IPS DF 6.9 (cell line): ENCODE measurements at regions not wholly inside any gene's neighbourhood (a gene's known extent, or its start where the extent isn't known, plus 50 kb on each side); places are given as distances from the start of the nearest gene placed in this dataset.

Experiments used
- DNase-seq: peaks from one replicate; pipeline ENCODE4 v3.0.0-alpha.2; 2013; ENCODE audit warnings: low read depth, low spot score
- H3K27ac ChIP-seq: one replicate; pipeline ENCODE4 v1.5.1; 2013; ENCODE audit warnings: low read length, control low read depth
- H3K27me3 ChIP-seq: 2 replicates; pipeline ENCODE4 v1.6.1; 2013; ENCODE audit warnings: mild to moderate bottlenecking, low read length; ENCODE audit not compliant: control insufficient read depth, insufficient read depth
- H3K36me3 ChIP-seq: 2 replicates; pipeline ENCODE4 v1.6.1; 2013; ENCODE audit warnings: low read length; ENCODE audit not compliant: control insufficient read depth, insufficient read depth
- H3K4me1 ChIP-seq: 2 replicates; pipeline ENCODE4 v1.6.1; 2013; ENCODE audit warnings: low read length; ENCODE audit not compliant: control insufficient read depth, insufficient read depth
- H3K4me3 ChIP-seq: 2 replicates; pipeline ENCODE4 v1.5.1; 2013; ENCODE audit warnings: mild to moderate bottlenecking, low read length
- H3K9me3 ChIP-seq: 2 replicates; pipeline ENCODE4 v1.6.1; 2013; ENCODE audit warnings: low read length, inconsistent platforms; ENCODE audit not compliant: control insufficient read depth, insufficient read depth
- WGBS: extraction: QIAGEN DNeasy Blood & Tissue Kit; methylation state at CpG from one replicate; pipeline ENCODE4 v1.1.7; 2013; ENCODE audit warnings: mixed read lengths, missing lambda C conversion rate; ENCODE audit not compliant: insufficient read length, insufficient coverage; 5-methylcytosine and 5-hydroxymethylcytosine counted together

- H3K4me1 ChIP-seq: no peaks in the 10 kb centered on the region
- H3K4me3 ChIP-seq: no peak overlapping the region
- DNase-seq: no peak
- no peaks in the 10 kb centered on the region for H3K36me3 ChIP-seq
- no peaks in the 10 kb centered on the region for H3K9me3 ChIP-seq
- no peaks in the 10 kb centered on the region for H3K27me3 ChIP-seq
- H3K27ac ChIP-seq: no peak overlapping the region
Measured at GRCh38 chr11:44493383-44493782, 72.1 kb upstream of the CD82 start.

GRCh38 chr11:44493930-44494329 lies 71.5 kb upstream of the CD82 start:
- no peaks in the 10 kb centered on the region for H3K4me1 ChIP-seq
- DNase-seq: no peak
- no peaks in the 10 kb centered on the region for H3K9me3 ChIP-seq
- no peak overlapping the region for H3K4me3 ChIP-seq
- no CpG with 5 or more reads among the region's 1 CpG for WGBS
- no peaks in the 10 kb centered on the region for H3K36me3 ChIP-seq
- H3K27ac ChIP-seq: no peak overlapping the region
- no peaks in the 10 kb centered on the region for H3K27me3 ChIP-seq

GRCh38 chr11:44494785-44495184 lies 70.7 kb upstream of the CD82 start:
- Histone ChIP-seq H3K4me1 (no peaks in the 10 kb centered on the region), H3K9me3 (no peaks in the 10 kb centered on the region), H3K36me3 (no peaks in the 10 kb centered on the region), H3K27me3 (no peaks in the 10 kb centered on the region), H3K27ac (no peak overlapping the region), H3K4me3 (no peak overlapping the region)
- no CpG with 5 or more reads among the region's 2 CpGs for WGBS
- no peak for DNase-seq

GRCh38 chr11:44496391-44496790 lies 69.1 kb upstream of the CD82 start:
- no peak for DNase-seq
- no peak overlapping the region for H3K27ac ChIP-seq
- H3K4me3 ChIP-seq: no peak overlapping the region
- no peaks in the 10 kb centered on the region for H3K9me3 ChIP-seq
- no peaks in the 10 kb centered on the region for H3K4me1 ChIP-seq
- 100% methylated on average over 1 of the region's 3 CpGs for WGBS
- no peaks in the 10 kb centered on the region for H3K36me3 ChIP-seq
- no peaks in the 10 kb centered on the region for H3K27me3 ChIP-seq

GRCh38 chr11:44498089-44498871 lies 67.2 kb upstream of the CD82 start:
- no CpG with 5 or more reads among the region's 4 CpGs for WGBS

GRCh38 chr11:44502506-44502905 lies 63.0 kb upstream of the CD82 start:
- no CpG with 5 or more reads among the region's 6 CpGs for WGBS
- Histone ChIP-seq H3K4me3 (no peak overlapping the region), H3K27me3 (no peaks in the 10 kb centered on the region), H3K9me3 (no peaks in the 10 kb centered on the region), H3K27ac (no peak overlapping the region), H3K4me1 (no peaks in the 10 kb centered on the region), H3K36me3 (no peaks in the 10 kb centered on the region)
- no peak for DNase-seq

More at GRCh38 chr11:44498089-44498871, 67.2 kb upstream of the CD82 start:
- Histone ChIP-seq H3K36me3 (no peaks in the 10 kb centered on the region), H3K27me3 (no peaks in the 10 kb centered on the region), H3K4me3 (no peak overlapping the region), H3K27ac (no peak overlapping the region), H3K4me1 (no peaks in the 10 kb centered on the region), H3K9me3 (no peaks in the 10 kb centered on the region)
- no peak for DNase-seq

GRCh38 chr11:44505581-44506054 lies 59.8 kb upstream of the CD82 start:
- DNase-seq: no peak
- WGBS: no CpG with 5 or more reads among the region's 5 CpGs
- H3K4me1 ChIP-seq: no peaks in the 10 kb centered on the region
- H3K27ac ChIP-seq: no peak overlapping the region
- H3K36me3 ChIP-seq: no peaks in the 10 kb centered on the region
- H3K27me3 ChIP-seq: no peaks in the 10 kb centered on the region
- no peaks in the 10 kb centered on the region for H3K9me3 ChIP-seq
- H3K4me3 ChIP-seq: no peak overlapping the region

- no peaks in the 10 kb centered on the region for H3K4me1 ChIP-seq
- H3K4me3 ChIP-seq: no peak overlapping the region
- WGBS: no CpG with 5 or more reads among the region's 7 CpGs
- no peak for DNase-seq
- no peaks in the 10 kb centered on the region for H3K9me3 ChIP-seq
- no peaks in the 10 kb centered on the region for H3K36me3 ChIP-seq
- no peak overlapping the region for H3K27ac ChIP-seq
- no peaks in the 10 kb centered on the region for H3K27me3 ChIP-seq
Measured at GRCh38 chr11:44506375-44507016, 59.0 kb upstream of the CD82 start.

GRCh38 chr11:44507491-44507890 lies 58.0 kb upstream of the CD82 start:
- H3K9me3 ChIP-seq: no peaks in the 10 kb centered on the region
- H3K27me3 ChIP-seq: no peaks in the 10 kb centered on the region
- no peaks in the 10 kb centered on the region for H3K36me3 ChIP-seq
- no peak overlapping the region for H3K4me3 ChIP-seq
- DNase-seq: no peak
- no peaks in the 10 kb centered on the region for H3K4me1 ChIP-seq
- no CpG with 5 or more reads among the region's 3 CpGs for WGBS
- H3K27ac ChIP-seq: no peak overlapping the region

GRCh38 chr11:44507896-44508445 lies 57.5 kb upstream of the CD82 start:
- Histone ChIP-seq H3K36me3 (no peaks in the 10 kb centered on the region), H3K27me3 (no peaks in the 10 kb centered on the region), H3K4me3 (no peak overlapping the region), H3K4me1 (no peaks in the 10 kb centered on the region), H3K27ac (no peak overlapping the region), H3K9me3 (no peaks in the 10 kb centered on the region)
- no CpG with 5 or more reads among the region's 3 CpGs for WGBS
- no peak for DNase-seq
